OCI-LY1 (cell line): ENCODE measurements at regions not wholly inside any gene's neighbourhood (a gene's known extent, or its start where the extent isn't known, plus 50 kb on each side); places are given as distances from the start of the nearest gene placed in this dataset.

Experiments
- CTCF ChIP-seq: fragments of 200-600 bp; sonication (generic), shearing (Covaris generic); IDR thresholded peaks from 2 replicates; pipeline ENCODE4 v1.5.1; 2017; ENCODE audit warnings: mild to moderate bottlenecking, antibody characterized with exemption, low read length, moderate library complexity, mixed read lengths
- EZH2 ChIP-seq: fragments of 200-600 bp; sonication (generic), shearing (Covaris generic); IDR thresholded peaks from 2 replicates; pipeline ENCODE4 v1.8.0; 2017; ENCODE audit warnings: borderline replicate concordance, mixed run types, mild to moderate bottlenecking, antibody characterized with exemption, low read length, moderate library complexity, mixed read lengths

- no peak for TF ChIP-seq CTCF
- TF ChIP-seq EZH2, result no peak
These were observed 49.9 kb upstream of the SEPTIN5 start for GRCh38 chr22:19664406-19664805.
